Stimulated activated CD8-positive, alpha-beta memory T cell treated with anti-CD3 and anti-CD28 coated beads, Interleukin-12 subunit alpha, Interleukin-12 subunit beta, amount 100 ng/mL, for 1 hour (primary cell): ENCODE measurements at regions not wholly inside any gene's neighbourhood (a gene's known extent, or its start where the extent isn't known, plus 50 kb on each side); places are given as distances from the start of the nearest gene placed in this dataset.
"Not testable (repeated sequence)": the region's sequence is repeated elsewhere in the genome, so short reads cannot be mapped to it uniquely, and the experiment has no call there.

Experiments used
- DNase-seq: peaks from one replicate; pipeline ENCODE4 v3.0.0-alpha.2; 2020; ENCODE audit warnings: low read depth

DNA sequence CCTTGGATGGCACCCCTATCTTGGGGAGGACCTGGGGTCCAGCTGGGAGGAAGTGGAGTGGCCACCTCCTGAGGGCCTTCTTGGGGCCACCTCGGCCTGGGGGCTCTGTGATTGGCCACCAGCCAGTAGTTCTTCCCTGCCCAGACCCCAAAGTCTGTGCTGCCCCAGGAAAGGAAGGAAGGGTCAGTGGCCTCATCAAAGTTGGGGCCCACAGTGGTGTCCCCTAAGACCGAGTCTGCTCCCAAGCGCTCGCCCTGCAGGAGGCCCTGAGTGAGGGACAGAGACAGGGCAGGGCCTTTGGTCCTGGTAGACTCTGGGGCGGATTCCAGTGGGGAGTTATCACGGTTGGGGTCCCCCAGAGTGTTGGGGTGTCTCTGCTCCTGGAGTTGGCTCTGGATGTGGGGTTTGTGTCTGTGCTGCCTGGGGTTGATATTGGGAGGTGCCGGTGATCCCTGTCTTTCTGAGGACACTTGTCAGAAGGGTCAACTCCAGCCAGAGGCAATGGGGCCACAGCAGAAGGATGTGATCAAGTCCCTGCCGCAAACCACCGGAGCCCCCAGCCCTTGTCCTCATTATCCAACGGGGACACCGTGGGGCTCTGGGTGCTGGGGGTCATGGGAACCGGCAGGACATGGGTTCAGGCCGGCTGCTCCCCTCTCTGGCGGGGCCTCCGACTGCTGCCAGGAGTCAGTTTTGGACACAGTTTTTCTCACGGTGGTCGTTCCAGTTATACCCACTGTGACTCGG is 364.3 kb downstream of the TMEM121 start:
- DNase-seq: no peak

DNA sequence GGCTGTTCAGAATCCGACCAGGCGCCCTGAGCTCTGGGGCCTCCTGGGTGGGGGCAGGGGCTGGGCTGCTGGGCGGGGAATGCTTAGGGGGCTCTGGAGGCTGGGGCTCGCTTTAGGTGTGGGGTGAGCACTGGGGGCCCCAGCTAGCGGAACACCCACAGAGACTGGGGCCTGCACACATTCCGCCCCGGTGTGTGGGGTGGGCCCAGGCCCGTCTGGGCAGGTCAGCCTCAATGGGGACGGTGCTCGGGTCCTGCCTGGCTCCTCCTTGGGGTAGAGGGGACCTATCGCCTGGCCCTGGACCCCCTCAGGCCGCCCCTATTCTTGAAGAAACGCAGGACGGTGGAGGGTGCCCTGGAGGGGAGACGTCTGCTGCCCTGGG is 364.8 kb downstream of the TMEM121 start:
- DNase-seq: no peak

DNA sequence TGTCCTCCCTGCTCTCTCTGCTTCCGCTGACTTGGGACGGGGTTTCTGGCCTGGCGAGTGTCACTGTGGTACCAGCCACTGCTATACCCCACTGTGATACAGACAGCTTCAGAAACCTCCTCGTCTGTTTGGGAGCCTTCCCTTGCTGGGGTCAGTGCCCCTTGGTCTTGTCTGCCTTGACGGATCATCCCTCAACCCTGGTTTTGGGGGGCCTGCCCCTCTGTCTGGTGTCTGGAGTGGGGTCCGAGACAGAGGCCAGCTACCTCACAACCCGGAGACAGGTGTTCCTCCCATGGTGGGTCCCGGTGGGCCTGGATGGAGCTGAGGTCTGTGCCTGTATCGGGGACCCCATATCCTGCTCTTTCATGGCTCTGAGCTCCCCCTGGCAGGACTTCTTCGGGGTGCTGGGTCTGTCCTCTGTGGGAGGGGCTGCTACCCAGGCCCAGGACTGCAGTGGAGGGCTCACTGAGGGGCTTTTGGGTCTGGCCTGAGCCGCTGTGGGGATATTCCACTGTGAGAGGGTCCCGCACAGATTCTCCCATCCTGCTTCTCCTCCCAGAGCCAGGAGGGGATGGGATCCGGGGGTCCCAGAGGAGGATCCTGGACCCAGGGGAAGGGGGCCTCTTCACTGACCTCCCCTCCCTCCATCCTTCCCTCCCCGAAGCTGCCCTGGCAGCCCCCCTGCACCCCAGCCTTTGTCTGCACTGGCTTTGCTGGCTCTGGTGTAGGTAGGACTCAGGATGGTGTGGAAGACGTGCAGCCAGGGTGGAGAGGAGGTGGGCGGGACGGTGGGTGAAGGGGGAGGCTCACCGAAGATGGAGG is 365.5 kb downstream of the TMEM121 start:
- DNase-seq: no peak

DNA sequence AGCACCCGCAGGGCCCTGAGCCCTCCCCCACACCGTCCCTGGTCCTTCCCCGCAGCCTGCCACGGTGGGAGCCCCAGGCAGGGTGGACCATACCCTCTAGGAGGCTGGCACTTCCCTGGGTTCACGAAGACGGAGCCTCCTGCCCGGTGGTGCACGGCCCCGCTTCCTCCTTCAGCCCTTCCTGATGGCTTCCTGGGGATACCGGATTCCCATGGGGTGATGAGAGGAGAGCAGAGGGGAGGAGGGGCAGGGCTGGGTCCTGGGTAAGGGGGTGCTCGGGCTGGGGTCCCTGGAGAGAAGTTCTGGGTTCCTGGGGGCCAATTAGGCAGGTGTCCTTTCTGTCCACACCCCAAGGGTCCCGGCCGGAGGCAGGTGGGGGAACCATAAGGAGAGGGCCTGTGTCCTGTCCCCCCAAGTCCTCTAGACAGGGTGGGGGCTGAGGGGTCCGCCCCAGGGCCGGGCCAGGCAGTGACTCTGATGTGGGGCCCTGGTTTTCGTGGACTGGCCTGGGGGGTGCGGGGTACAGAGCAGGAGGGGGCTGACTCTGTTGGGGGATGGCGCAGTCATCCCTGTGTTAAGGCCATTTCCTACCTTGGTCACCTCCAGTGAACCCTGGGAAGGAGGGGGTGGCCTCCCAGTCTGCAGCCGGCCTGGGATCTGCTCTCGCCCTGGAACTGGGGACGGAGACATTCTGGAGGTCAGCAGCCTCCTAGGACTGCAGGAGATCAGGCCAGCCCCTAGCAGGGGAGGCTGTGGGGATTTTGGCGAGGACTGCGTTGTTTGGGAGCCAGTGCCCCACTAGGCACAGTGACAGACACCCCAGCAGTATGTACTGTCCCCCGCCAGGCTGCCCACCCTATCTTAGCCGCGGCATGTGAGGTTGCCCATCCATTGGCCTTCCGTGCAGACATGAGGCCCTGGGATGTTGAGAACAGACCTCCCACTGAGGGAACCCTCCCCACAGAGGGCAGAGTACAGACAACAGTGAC is 366.4 kb downstream of the TMEM121 start:
- not testable (repeated sequence) for DNase-seq

DNA sequence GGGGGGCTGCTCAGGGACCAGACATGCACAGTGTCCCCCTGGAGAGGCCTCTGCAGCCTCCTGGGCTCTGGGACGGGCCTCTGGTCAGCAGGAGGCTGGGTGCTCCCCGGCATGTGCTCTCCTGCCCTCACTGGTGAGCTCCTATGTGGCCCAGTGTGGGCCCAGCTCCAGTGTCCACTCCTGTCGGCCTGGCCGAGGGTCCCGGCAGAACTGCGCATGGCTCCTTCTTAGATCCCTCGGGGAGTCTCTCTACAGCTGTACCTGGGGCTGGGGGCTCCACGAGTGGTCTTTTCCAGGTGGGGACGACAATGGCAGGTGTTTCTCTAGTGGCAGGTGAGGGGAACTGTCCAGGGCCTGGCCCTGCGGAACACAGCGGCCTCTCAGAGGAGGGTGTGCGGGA is 367.3 kb downstream of the TMEM121 start:
- DNase-seq: not testable (repeated sequence)

DNA sequence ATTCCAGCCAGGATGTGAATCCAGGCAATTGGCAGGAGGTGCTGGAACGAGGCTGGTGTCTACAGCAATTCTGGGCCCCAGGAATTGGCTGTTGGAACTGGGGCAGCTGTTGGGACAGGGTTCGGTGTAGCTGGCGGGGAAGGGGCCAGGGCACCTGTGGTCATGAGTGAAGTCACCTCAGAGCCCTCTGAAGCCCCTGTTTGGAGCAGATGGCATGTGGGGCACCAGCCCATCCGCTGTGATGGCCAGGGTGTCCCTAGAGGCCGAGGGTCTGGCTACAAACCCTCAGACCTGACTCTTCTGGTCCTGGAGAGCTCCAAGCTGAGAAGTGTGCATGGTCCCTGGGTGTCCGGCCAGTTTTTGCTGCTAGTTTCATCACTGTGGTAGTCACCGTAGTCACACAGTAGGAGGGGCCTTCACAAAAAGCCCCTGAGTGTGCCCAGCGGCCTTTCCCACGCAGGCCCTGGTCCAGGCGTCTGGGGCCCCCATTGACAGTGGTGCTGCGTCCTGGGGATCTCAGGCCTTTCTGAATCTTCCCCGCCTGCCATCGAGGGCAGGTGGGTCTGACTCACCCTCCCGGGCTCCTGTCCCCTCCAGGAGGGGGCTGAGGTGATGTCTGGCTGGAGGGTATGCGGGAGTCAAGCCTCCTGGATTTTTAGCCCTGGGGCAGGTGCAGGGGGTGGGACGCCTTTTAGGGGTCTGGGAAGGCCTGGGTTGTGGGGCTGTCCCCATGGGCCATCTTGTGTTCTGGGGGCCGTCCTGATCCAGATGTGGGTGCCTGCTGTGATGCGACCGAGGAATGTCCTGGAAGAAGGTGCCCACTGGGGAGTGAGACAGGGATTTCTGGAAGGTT is 368.0 kb downstream of the TMEM121 start:
- no peak for DNase-seq

DNA sequence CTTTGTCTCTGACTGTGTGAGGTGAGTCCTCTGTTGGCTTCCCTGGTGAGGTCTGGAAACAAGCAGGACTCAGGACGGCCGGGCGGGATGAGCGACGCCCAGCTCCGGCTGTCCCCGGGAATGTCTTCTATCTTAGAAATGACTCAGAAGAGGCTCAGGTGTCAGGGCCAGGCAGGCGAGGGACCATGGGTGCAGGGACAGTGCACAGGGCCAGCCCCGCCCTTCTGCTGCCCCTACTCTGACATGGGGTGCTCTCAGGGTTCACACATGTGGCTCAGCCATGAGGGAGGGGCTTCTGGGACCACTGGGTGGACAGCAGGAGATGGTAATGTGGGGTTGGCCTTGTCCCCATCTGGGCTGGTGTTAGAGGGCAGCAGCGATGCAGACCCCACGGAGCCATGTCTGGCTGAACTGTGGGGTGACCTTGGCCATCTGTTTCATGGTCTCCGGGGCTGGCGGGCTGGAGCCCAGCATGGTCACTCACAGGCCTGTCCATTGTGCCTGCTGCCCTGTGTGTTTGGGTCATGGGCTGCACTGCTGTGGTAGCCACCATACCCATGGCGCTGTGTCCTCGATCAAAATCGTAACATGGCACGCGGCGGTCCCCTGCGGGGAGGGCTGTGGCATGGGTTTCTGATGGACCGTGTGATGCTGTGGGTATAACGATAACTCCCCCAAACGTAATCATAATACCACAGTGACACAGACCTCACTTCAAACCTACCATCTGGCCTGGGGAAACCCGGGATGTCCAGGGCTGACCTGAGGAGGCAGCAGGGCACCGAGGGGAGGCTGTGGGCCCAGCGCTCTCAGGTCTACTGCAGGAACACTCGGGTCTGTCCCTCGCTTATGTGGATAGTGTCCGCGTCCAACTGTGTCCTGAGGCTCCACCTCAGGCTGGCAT is 368.8 kb downstream of the TMEM121 start:
- no peak for DNase-seq

DNA sequence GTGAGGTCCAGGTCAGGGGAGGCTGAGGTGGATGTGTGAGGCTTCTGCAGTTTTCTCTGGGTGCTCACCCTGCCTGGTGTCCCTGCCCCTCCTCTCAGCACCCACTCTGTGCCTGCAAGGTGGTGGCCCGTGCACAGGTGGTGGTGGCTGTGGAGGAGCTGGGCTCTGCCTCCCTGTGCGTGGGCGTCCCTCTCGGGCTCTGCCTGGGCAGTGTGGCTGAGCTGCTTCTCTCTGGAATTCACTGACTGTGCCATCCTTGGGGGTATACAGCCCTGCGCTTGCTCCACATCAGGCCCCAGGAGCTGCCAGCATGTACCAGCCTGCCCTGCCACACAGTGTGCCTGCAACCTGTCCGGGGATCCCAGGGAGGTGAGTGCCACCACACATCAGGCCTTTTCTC is 369.8 kb downstream of the TMEM121 start:
- DNase-seq: not testable (repeated sequence)

DNA sequence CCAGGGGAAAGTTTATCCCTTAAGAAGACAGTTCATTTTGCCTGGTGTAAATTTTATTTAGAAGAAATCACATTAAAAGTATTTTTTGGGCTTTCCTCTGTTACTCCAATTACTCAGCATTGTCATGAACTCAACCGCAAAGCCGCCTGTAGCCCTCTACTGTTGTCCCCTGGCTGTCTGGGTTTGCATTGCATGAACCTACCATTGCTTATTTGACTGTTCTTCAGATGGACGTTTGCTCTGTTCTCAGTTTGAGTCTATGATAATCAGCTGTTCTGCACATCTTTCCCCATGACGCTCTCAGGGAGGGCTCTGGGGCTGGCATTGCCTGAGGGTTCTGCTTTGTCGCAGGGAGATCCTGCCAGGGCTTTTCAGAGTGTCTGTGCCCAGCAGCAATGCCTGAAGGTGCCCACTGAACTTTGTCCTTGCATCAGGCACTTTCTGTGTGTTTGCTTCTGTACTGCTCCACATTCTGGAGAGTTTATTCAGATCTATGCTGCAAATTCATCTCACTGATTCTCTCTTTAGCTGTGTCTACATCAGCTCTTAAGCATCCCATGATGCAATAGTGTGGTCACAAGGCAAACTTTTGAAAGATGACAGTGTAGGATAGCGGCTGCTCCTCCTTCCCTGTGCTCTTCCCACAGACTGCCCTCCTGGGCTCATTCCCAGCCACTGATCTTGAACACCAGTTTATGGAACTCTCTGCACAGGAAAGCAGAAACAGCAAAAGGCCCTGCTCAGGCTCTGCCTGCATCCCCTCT is 370.8 kb downstream of the TMEM121 start:
- not testable (repeated sequence) for DNase-seq

DNA sequence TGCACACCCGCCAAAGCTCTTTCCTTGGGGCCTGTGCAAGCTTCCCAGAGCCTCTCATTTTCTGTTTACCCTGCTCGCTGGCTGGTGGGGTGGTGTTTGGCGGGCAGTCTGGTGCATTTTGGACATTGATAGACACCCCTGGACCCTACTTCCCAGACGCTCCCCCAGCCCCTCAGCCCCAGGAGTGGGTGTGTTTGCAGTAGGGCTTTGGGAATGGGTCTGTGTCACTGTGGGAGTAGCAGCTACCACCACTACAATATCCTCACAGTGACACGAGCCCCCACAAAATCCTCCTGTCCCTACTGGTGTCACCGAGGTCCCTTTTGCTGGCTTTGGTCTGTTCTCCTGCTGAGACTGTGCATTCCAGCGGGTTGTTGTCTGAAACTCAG is 371.3 kb downstream of the TMEM121 start:
- no peak for DNase-seq

DNA sequence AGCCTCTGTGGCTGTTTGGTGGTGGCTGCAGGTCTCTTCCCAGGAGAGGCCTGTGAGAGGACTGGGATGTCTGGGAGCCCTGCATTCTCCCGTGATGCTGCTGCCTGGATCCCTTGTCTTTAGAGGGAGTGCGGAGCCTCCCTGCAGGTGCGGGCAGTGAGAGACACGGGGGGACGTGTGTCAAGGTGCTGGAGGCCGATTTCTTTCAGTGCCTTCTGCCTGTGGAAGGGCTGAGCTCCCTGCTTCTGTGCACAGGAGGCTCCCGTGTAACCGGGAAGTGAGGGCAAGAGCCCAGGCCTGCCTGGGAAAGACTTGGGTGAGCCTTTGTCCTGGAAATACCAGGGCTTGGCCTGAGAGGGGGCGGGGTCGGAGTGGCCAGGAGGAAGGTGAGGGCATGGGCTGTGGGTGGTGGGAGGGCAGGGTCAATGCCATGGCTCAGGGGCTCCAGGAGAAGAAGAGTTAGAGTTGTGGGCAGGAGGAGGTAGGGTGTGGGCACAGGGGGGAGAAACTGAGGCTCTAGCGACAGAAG is 372.2 kb downstream of the TMEM121 start:
- no peak for DNase-seq

DNA sequence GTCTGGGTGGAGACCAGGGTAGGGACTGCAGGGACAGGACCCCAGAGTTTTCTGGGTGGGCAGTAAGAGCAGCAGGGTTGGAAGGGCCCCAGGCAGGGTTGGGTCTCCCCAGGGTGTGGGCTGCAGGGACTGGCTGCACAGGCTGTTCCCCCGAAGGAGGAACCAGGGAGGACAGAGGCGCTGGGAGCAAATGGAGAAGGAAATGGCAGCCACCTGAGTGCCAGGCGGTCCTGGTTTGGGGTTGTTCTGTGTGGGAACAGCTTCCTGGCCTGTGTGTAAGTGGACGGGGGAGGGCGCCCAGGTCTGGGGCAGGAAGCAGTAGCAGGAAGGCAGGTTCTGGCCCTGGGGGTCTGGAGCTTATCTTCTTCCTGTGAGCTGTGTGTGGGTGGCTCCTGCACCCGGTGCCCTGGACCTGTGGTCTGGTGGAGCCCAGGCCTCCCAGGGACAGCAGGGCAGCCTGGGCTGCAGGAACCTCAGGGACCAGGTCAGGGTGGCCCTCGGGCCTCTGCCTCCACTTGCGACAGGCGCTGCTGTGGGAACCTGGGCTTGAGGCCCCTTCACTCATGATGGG is 372.8 kb downstream of the TMEM121 start:
- no peak for DNase-seq

DNA sequence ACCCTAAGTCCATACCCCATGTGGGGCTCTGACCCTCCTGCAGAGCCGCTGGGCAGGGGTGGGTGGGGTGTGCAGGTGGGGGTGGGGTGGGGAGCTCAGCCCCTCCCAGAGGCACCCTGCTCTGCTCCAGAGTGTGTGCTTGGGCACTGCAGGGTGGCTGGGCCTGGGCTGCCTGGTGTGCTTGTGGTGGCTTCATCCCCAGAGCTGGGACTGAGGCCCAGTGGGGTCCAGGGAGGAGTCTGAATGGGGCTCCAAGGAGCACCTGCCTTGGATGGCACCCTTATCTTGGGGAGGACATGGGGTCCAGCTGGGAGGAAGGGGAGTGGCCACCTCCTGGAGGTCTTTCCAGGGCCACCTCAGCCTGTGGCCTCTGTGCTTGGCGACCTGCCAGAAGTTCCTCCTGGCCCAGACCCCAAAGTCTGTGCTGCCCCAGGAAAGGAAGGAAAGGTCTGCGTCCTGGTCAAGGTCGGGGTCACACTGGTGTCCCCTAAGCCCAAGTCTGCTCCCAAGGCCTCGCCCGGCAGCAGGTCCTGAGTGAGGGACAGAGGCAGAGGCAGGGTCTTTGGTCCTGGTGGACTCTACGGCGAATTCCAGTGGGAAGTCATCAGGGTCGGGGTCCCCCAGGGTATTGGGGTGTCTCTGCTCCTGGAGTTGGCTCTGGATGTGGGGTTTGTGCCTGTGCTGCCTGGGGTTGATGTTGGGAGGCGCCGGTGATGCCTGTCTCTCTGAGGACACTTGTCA is 373.4 kb downstream of the TMEM121 start:
- no peak for DNase-seq

DNA sequence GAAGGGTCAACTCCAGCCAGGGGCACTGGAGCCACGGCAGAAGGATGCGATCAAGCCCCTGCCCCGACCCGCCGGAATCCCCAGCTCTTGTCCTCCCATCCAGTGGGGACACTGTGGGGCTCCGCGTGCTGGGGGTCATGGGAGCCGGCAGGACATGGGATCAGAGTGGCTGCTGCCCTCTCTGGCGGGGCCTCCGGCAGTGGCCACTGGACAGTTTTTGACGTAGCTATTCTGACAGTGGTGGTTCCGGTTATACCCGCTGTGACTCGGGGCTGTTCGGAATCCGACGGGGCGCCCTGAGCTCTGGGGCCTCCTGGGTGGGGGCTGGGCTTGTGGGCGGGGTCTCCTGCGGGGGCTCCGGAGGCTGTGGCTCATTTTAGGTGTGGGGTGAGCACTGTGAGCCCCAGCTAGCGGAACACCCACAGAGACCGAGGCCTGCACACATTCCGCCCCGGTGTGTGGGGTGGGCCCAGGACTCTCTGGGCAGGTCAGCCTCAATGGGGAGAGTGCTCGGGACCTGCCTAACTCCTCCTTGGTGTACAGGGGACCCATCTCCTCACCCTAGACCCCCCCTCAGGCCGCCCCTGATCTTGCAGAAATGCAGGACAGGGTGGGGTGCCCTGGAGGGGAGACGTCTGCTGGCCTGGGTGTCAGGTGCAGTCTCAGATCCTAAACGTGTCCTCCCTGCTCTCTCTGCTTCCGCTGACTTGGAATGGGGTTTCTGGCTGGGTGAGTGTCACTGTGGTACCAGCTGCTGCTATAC is 374.2 kb downstream of the TMEM121 start:
- no peak for DNase-seq

DNA sequence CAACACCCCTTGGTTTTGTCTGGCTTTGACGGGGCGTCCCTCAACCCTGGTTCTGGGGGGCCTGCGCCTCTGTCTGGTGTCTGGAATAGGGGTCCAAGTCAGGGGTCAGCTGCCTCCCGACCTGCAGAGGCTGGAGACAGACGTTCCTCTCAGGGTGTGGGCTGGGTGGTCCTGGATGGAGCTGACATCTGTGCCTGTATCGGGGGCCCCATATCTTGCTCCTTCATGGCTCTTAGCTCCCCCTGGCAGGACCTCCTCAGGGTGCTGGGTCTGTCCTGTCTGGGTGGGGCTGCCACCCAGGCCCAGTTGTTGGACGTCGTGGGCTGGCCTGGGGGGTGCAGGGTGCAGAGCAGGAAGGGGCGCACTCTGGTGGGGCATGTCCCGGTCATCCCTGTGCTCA is 374.8 kb downstream of the TMEM121 start:
- DNase-seq: no peak

DNA sequence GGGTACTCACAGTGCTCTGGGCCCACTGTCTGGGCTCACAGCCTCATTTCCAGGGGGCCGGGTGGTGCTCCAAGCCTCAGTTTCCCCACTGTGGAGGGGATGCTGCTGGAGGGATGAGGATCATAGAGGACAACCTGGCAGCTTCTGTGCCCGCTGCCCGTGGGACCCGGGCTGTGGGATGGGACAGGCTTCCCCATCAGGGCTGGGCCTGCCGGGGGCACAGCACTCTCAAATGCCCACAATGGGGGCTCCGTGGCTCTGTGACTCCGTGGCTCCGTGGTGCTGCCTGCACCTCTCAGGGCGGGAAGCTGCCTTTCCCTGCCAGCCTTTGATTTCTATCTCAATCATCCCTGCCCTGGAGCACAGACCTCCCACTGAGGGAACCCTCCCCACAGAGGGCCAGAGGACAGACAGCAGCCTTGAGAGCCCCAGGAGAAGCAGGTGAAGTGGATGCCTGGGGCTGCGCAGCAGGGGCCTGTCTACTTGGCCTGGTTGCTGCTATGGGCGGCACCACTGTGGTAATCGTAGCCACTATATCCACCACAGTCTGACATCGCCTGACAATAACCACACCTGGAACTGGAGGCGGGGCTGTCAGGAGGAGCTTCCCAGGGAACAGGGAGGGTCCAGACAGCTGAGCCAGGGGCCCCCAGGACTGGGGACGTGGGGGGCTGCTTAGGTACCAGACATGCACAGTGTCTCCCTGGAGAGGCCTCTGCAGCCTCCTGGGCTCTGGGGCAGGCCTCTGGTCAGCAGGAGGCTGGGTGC is 375.9 kb downstream of the TMEM121 start:
- DNase-seq: no peak

DNA sequence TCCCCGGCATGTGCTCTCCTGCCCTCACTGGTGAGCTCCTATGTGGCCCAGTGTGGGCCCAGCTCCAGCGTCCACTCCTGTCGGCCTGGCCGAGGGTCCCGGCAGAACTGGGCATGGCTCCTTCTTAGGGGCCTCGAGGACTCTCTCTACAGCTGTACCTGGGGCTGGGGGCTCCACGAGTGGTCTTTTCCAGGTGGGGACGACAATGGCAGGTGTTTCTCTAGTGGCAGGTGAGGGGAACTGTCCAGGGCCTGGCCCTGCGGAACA is 376.4 kb downstream of the TMEM121 start:
- DNase-seq: not testable (repeated sequence)
